SK-N-SH (cell line): ENCODE measurements at regions not wholly inside any gene's neighbourhood (a gene's known extent, or its start where the extent isn't known, plus 50 kb on each side); places are given as distances from the start of the nearest gene placed in this dataset.

Experiments used
- CTCF ChIA-PET: fragments of 300-600, 350-600 bp; formaldehyde crosslinking; extraction: SDS; loops from one replicate; lab custom pipeline; 2021; lab: Yijun Ruan, JAX
- POLR2A ChIA-PET: fragments of 350-600 bp; sonication (Branson Sonifier 250); formaldehyde crosslinking; extraction: SDS; loops from one replicate; lab custom pipeline; 2020; ENCODE audit warnings: antibody characterized with exemption, inconsistent platforms; lab: Yijun Ruan, JAX
- DNase-seq: peaks from one replicate; pipeline ENCODE4 v3.0.0; 2012
- H2AFZ ChIP-seq: fragments of 200-600 bp; sonication (generic); 2 replicates; pipeline ENCODE4 v1.8.1; 2016; ENCODE audit warnings: antibody characterized with exemption, mild to moderate bottlenecking, low read depth
- H3F3A ChIP-seq: fragments of 200-600 bp; sonication (generic); replicated peaks from 2 replicates; pipeline ENCODE3; 2016; ENCODE audit warnings: antibody characterized with exemption, mild to moderate bottlenecking; ENCODE audit not compliant: insufficient read depth
- H3K27ac ChIP-seq, 2 experiments: fragments of 200-500 bp in 1 of 2; fragments of 200-600 bp in 1 of 2; sonication (Bioruptor generic) in 1 of 2; sonication (generic), shearing (Covaris generic) in 1 of 2; 2 replicates each; pipeline versions ENCODE4 v1.5.1 to v1.6.1; 2014 to 2016; ENCODE audit warnings: low read depth in 2 of 2, inconsistent platforms in 1 of 2, low read length in 1 of 2, mild to moderate bottlenecking in 1 of 2, mixed read lengths in 1 of 2
- H3K27me3 ChIP-seq: fragments of 200-600 bp; sonication (generic), shearing (Covaris generic); 2 replicates; pipeline ENCODE4 v1.6.1; 2016; ENCODE audit warnings: mixed run types; ENCODE audit not compliant: insufficient read depth
- H3K36me3 ChIP-seq, 2 experiments: fragments of 200-500 bp in 1 of 2; fragments of 200-600 bp in 1 of 2; sonication (Bioruptor generic) in 1 of 2; sonication (generic) in 1 of 2; replicated peaks in 1 of 2; 2 replicates each; pipeline versions ENCODE3 to v1.5.1; 2014 to 2016; ENCODE audit warnings: low read length in 1 of 2, mild to moderate bottlenecking in 1 of 2; ENCODE audit not compliant: insufficient read depth in 2 of 2, control insufficient read depth in 1 of 2
- H3K4me1 ChIP-seq, 2 experiments: fragments of 200-500 bp in 1 of 2; fragments of 200-600 bp in 1 of 2; sonication (Bioruptor generic) in 1 of 2; sonication (generic), shearing (Covaris generic) in 1 of 2; 2 replicates each; pipeline versions ENCODE4 v1.5.1 to v1.6.1; 2014 to 2016; ENCODE audit warnings: low read depth in 1 of 2, low read length in 1 of 2, mixed run types in 1 of 2; ENCODE audit not compliant: insufficient read depth in 2 of 2, control insufficient read depth in 1 of 2
- H3K4me2 ChIP-seq: fragments of 200-600 bp; sonication (generic), shearing (Covaris generic); 2 replicates; pipeline ENCODE4 v1.6.1; 2017; ENCODE audit warnings: mixed run types
- H3K4me3 ChIP-seq, 2 experiments: fragments of 200-500 bp in 1 of 2; fragments of 200-600 bp in 1 of 2; sonication (Bioruptor generic) in 1 of 2; sonication (generic), shearing (Covaris generic) in 1 of 2; 2 replicates each; pipeline versions ENCODE4 v1.5.1 to v1.8.1; 2014 to 2016; ENCODE audit warnings: low read depth in 2 of 2, inconsistent platforms in 1 of 2, low read length in 1 of 2, mild to moderate bottlenecking in 1 of 2, mixed read lengths in 1 of 2, moderate library complexity in 1 of 2
- H3K79me2 ChIP-seq: fragments of 200-600 bp; sonication (generic); 2 replicates; pipeline ENCODE4 v1.8.1; 2017; ENCODE audit warnings: mild to moderate bottlenecking; ENCODE audit not compliant: insufficient read depth
- H3K9ac ChIP-seq: fragments of 200-600 bp; sonication (generic); 2 replicates; pipeline ENCODE4 v1.6.1; 2017; ENCODE audit warnings: mixed run types
- H3K9me2 ChIP-seq: fragments of 200-600 bp; sonication (generic); 2 replicates; pipeline ENCODE4 v1.6.1; 2017; ENCODE audit warnings: mixed run types
- H3K9me3 ChIP-seq: fragments of 200-600 bp; sonication (generic); 2 replicates; pipeline ENCODE4 v1.6.1; 2017; ENCODE audit warnings: mixed run types, mild to moderate bottlenecking, moderate library complexity
- H4K20me1 ChIP-seq: fragments of 200-600 bp; sonication (generic); 2 replicates; pipeline ENCODE4 v1.6.1; 2017; ENCODE audit warnings: mild to moderate bottlenecking, mixed run types; ENCODE audit not compliant: insufficient read depth
- ELF1 ChIP-seq: IDR thresholded peaks from 2 replicates; pipeline ENCODE4 v1.4.0; 2012
- EP300 ChIP-seq, 2 experiments: IDR thresholded peaks; 2 replicates each; pipeline versions ENCODE4 v1.4.0 to v1.6.1; 2012; ENCODE audit warnings: borderline replicate concordance in 1 of 2, low read depth in 1 of 2, low read length in 1 of 2
- EZH2phosphoT487 ChIP-seq: fragments of 200-600 bp; sonication (generic); IDR thresholded peaks from 2 replicates; pipeline ENCODE4 v1.6.1; 2017; ENCODE audit warnings: low read depth, mixed run types, mild to moderate bottlenecking, antibody characterized with exemption, moderate library complexity, borderline replicate concordance
- FOSL2 ChIP-seq: IDR thresholded peaks from 2 replicates; pipeline ENCODE4 v1.4.0; 2012; ENCODE audit warnings: low read depth, mild to moderate bottlenecking, moderate library complexity, borderline replicate concordance
- FOXM1 ChIP-seq: IDR thresholded peaks from 2 replicates; pipeline ENCODE4 v1.4.0; 2012; ENCODE audit warnings: low read depth, mild to moderate bottlenecking
- GABPA ChIP-seq: IDR thresholded peaks from 2 replicates; pipeline ENCODE4 v1.4.0; 2012; ENCODE audit warnings: low read depth, mild to moderate bottlenecking
- JUND ChIP-seq: IDR thresholded peaks from 2 replicates; pipeline ENCODE4 v1.4.0; 2012
- MEF2A ChIP-seq: IDR thresholded peaks from 2 replicates; pipeline ENCODE4 v1.4.0; 2012; ENCODE audit warnings: low read depth, borderline replicate concordance
- MXI1 ChIP-seq: IDR thresholded peaks from 2 replicates; pipeline ENCODE4 v1.6.1; 2012; ENCODE audit warnings: mild to moderate bottlenecking, low read depth, low read length, improper control_type of control experiment
- NRF1 ChIP-seq: IDR thresholded peaks from 2 replicates; pipeline ENCODE4 v1.6.1; 2012; ENCODE audit warnings: low read depth, mild to moderate bottlenecking, low read length
- RFX5 ChIP-seq: IDR thresholded peaks from 2 replicates; pipeline ENCODE4 v1.6.1; 2012; ENCODE audit warnings: mild to moderate bottlenecking, improper control_type of control experiment, low read length
- SIN3A ChIP-seq: IDR thresholded peaks from 2 replicates; pipeline ENCODE4 v1.6.1; 2012; ENCODE audit warnings: low read depth, mild to moderate bottlenecking, low read length, moderate library complexity, borderline replicate concordance
- TAF1 ChIP-seq: IDR thresholded peaks from 2 replicates; pipeline ENCODE4 v1.6.1; 2012; ENCODE audit warnings: low read depth, mild to moderate bottlenecking, low read length, moderate library complexity, borderline replicate concordance
- WGBS: methylation state at CpG from one replicate; pipeline ENCODE4 v1.1.6; 2017; ENCODE audit warnings: low lambda C conversion rate; 5-methylcytosine and 5-hydroxymethylcytosine counted together
- TF ChIP-seq, protein P1 (sequence below): fragments of 150-350 bp; IDR thresholded peaks from 2 replicates; pipeline ENCODE4 v1.6.1; 2017; ENCODE audit warnings: antibody characterized with exemption, low read length, low read depth, borderline replicate concordance
- TF ChIP-seq, protein P2 (sequence below): fragments of 150-350 bp; IDR thresholded peaks from 2 replicates; pipeline ENCODE4 v1.6.1; 2016; ENCODE audit warnings: mild to moderate bottlenecking, low read depth, low read length
- TF ChIP-seq, protein P3 (sequence below): IDR thresholded peaks from 2 replicates; pipeline ENCODE4 v1.6.1; 2012; ENCODE audit warnings: mild to moderate bottlenecking, low read depth, low read length, moderate library complexity

DNA sequence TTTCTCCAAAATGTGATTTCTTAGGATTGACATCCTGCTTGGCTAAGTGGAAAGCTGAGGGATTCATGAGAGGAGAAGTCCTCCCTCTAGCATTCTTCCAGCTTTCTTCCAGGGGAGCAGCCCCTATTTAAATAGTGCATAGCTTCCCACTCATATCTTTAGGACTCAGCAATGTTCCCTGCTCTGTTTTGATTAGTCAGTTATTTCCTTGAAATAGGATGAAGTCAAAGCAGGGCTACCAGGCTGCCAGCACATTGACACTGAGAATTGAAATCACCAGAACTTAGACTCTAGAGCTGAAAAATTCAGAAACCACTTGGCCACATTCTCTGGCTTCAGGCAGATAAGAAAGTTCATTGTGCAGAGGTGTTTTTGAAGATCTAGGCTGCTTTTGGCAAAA, 74.7 kb upstream of the SMAD1 start:
- no peak overlapping the region for H3K4me3 ChIP-seq
- POLR2A ChIA-PET: no interaction called here
- TF ChIP-seq MEF2A: no peak
- TF ChIP-seq, protein P1, sequence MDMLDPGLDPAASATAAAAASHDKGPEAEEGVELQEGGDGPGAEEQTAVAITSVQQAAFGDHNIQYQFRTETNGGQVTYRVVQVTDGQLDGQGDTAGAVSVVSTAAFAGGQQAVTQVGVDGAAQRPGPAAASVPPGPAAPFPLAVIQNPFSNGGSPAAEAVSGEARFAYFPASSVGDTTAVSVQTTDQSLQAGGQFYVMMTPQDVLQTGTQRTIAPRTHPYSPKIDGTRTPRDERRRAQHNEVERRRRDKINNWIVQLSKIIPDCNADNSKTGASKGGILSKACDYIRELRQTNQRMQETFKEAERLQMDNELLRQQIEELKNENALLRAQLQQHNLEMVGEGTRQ: no peak
- TF ChIP-seq, all 33 proteins: peak for 0
- no peaks in the 10 kb centered on the region for H3K79me2 ChIP-seq
- H3K27me3 ChIP-seq: no peaks in the 10 kb centered on the region
- no peaks in the 10 kb centered on the region for H3K36me3 ChIP-seq
- H3K4me2 ChIP-seq: no peak overlapping the region
- H3K4me1 ChIP-seq: no peaks in the 10 kb centered on the region
- no peak overlapping the region for H3K27ac ChIP-seq
- no peaks in the 10 kb centered on the region for H4K20me1 ChIP-seq
- no peaks in the 10 kb centered on the region for H3K9me3 ChIP-seq
- H3K9ac ChIP-seq: no peak overlapping the region
- no peaks in the 10 kb centered on the region for H3K9me2 ChIP-seq
- no peak for DNase-seq
- no peak overlapping the region for H2AFZ ChIP-seq
- no peaks in the 10 kb centered on the region for H3F3A ChIP-seq
- CTCF ChIA-PET: no interaction called here

DNA sequence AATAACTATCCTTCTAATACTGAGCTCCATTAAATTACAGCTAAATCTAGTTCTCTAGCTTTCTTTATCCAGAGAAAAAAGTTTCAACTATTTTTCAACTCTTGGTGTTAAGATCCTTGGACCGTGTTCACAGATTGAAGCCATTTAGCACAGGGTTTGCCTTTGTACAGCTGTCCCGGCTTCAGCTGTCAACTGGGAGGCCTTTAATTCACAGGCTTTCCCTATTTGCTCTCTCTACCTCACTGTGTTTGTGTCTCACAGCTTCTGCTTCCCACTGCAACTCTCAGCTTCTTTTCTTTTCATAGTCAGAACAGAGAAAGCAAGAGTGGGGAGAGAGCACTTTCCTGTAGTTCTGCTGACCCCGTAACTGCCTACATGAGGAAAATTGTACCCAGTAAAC, 76.9 kb upstream of the SMAD1 start:
- POLR2A ChIA-PET: no interaction called here
- no peak for DNase-seq
- Histone ChIP-seq H3K27ac (no peak overlapping the region), H3K4me1 (no peaks in the 10 kb centered on the region), H3K4me2 (no peak overlapping the region), H3F3A (no peaks in the 10 kb centered on the region), H3K79me2 (no peaks in the 10 kb centered on the region), H3K36me3 (no peaks in the 10 kb centered on the region), H3K9ac (no peak overlapping the region), H4K20me1 (no peaks in the 10 kb centered on the region), H2AFZ (no peak overlapping the region), H3K27me3 (no peaks in the 10 kb centered on the region), H3K4me3 (no peak overlapping the region), H3K9me2 (no peaks in the 10 kb centered on the region), H3K9me3 (no peaks in the 10 kb centered on the region)
- WGBS: 56% methylated on average over 3 of the region's 3 CpGs
- CTCF ChIA-PET: interaction anchor here (0.9 kb wide), 1 partner anchor 9 kb away, joined by 3 read pairs; no protein-coding TSS in a partner anchor
- TF ChIP-seq, protein P1: no peak
- TF ChIP-seq RFX5 (no peak), SIN3A (no peak), EP300 (IDR thresholded peaks at IDR 0.05; ENCODE audit: borderline replicate concordance in 1 of 2, low read depth in 1 of 2, low read length in 1 of 2) (no peak), MXI1 (no peak), TAF1 (no peak)

DNA sequence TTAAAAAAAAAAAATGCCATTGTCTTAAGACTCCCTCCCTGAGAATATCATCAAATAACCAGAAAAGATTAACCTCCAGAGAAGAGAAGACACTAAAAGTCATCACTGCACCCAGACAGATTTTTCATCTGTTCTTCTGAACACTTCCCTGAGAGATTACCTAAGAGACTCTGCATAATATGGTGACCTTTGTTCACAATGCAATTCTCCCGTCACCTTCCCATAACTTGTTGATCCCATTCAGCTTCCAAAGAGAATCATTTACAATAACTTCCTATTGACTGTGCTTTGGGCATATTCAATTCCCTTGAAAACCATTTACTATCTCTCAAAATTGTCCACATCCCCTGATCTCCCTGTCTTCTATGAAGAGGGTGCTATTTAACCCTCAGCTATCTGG, 85.1 kb upstream of the SMAD1 start:
- Histone ChIP-seq H3K4me1 (no peaks in the 10 kb centered on the region), H3K36me3 (no peaks in the 10 kb centered on the region), H3K9ac (no peak overlapping the region), H3F3A (no peaks in the 10 kb centered on the region), H3K27ac (no peak overlapping the region), H3K4me3 (no peak overlapping the region), H3K9me3 (no peaks in the 10 kb centered on the region), H3K27me3 (no peaks in the 10 kb centered on the region), H3K79me2 (no peaks in the 10 kb centered on the region), H3K9me2 (no peaks in the 10 kb centered on the region), H3K4me2 (no peak overlapping the region), H4K20me1 (no peaks in the 10 kb centered on the region), H2AFZ (no peak overlapping the region)
- no peak for DNase-seq
- POLR2A ChIA-PET: no interaction called here
- 80% methylated on average over 1 of the region's 1 CpG for WGBS
- CTCF ChIA-PET: no interaction called here
- TF ChIP-seq EZH2phosphoT487 (no peak), JUND (no peak), FOXM1 (no peak), SIN3A (no peak), NRF1 (no peak), MEF2A (no peak), ELF1 (no peak), FOSL2 (no peak), GABPA (no peak)
- TF ChIP-seq, protein P2, sequence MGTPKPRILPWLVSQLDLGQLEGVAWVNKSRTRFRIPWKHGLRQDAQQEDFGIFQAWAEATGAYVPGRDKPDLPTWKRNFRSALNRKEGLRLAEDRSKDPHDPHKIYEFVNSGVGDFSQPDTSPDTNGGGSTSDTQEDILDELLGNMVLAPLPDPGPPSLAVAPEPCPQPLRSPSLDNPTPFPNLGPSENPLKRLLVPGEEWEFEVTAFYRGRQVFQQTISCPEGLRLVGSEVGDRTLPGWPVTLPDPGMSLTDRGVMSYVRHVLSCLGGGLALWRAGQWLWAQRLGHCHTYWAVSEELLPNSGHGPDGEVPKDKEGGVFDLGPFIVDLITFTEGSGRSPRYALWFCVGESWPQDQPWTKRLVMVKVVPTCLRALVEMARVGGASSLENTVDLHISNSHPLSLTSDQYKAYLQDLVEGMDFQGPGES: no peak
- TF ChIP-seq, protein P3, sequence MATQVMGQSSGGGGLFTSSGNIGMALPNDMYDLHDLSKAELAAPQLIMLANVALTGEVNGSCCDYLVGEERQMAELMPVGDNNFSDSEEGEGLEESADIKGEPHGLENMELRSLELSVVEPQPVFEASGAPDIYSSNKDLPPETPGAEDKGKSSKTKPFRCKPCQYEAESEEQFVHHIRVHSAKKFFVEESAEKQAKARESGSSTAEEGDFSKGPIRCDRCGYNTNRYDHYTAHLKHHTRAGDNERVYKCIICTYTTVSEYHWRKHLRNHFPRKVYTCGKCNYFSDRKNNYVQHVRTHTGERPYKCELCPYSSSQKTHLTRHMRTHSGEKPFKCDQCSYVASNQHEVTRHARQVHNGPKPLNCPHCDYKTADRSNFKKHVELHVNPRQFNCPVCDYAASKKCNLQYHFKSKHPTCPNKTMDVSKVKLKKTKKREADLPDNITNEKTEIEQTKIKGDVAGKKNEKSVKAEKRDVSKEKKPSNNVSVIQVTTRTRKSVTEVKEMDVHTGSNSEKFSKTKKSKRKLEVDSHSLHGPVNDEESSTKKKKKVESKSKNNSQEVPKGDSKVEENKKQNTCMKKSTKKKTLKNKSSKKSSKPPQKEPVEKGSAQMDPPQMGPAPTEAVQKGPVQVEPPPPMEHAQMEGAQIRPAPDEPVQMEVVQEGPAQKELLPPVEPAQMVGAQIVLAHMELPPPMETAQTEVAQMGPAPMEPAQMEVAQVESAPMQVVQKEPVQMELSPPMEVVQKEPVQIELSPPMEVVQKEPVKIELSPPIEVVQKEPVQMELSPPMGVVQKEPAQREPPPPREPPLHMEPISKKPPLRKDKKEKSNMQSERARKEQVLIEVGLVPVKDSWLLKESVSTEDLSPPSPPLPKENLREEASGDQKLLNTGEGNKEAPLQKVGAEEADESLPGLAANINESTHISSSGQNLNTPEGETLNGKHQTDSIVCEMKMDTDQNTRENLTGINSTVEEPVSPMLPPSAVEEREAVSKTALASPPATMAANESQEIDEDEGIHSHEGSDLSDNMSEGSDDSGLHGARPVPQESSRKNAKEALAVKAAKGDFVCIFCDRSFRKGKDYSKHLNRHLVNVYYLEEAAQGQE: no peak
